ENCODE measurements at regions not wholly inside any gene's neighbourhood (a gene's known extent, or its start where the extent isn't known, plus 50 kb on each side); places are given as distances from the start of the nearest gene placed in this dataset.

GRCh38 chr19:31164791-31165251 is 184.4 kb downstream of the TSHZ3 start:
- Histone ChIP-seq H3K4me3 (no peak overlapping the region), H3K27ac (no peak overlapping the region), H3K9me3 (no peaks in the 10 kb centered on the region), H3K36me3 (no peaks in the 10 kb centered on the region), H3K27me3 (ENCODE audit: low read depth) (peaks cover 24% of the 10 kb centered on the region), H3K4me1 (no peaks in the 10 kb centered on the region)
- intact Hi-C loops (cut with DNase I): no loop called here
- no peak for ATAC-seq
- no peak for DNase-seq
- no peak for TF ChIP-seq CTCF (IDR thresholded peaks at IDR 0.05)

- no peak for ATAC-seq
- no peak overlapping the region for H3K4me3 ChIP-seq
Measured at GRCh38 chr19:31160336-31160926, 188.8 kb downstream of the TSHZ3 start.

DNA sequence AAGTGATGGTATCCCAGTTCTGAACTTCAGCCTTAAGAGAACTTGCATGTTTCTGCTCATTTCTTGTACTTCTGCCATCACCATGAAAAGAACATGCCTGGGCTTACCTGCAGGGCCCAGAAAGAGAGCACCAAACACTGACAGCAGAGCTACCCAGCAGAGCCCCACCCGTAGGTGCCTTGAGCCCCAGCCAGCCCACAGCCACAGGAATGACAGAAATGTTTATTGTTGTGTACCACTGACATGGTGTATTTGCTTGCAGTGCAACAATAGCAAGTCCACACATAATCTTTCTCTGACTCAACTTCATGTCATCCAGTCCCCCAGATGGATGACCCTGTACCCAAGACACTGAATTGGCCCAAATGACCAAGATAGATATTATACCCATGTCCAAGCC is 195.2 kb downstream of the TSHZ3 start:
- Histone ChIP-seq H3K27ac (no peak overlapping the region), H3K36me3 (no peaks in the 10 kb centered on the region), H3K4me1 (no peaks in the 10 kb centered on the region), H3K4me3 (no peak overlapping the region), H3K27me3 (ENCODE audit: low read depth) (no peaks in the 10 kb centered on the region), H3K9me3 (no peaks in the 10 kb centered on the region)
- intact Hi-C loops (cut with DNase I): no loop called here
- DNase-seq (no peak), ATAC-seq (no peak)
- TF ChIP-seq CTCF (IDR thresholded peaks at IDR 0.05): no peak

More at GRCh38 chr19:31160336-31160926, 188.8 kb downstream of the TSHZ3 start:
- intact Hi-C loops (cut with DNase I): no loop called here
- H3K9me3 ChIP-seq: no peaks in the 10 kb centered on the region
- no peaks in the 10 kb centered on the region for H3K4me1 ChIP-seq
- DNase-seq: no peak
- H3K27ac ChIP-seq: no peak overlapping the region
- H3K36me3 ChIP-seq: no peaks in the 10 kb centered on the region
- H3K27me3 ChIP-seq (ENCODE audit: low read depth): peaks cover 21% of the 10 kb centered on the region
- TF ChIP-seq CTCF (IDR thresholded peaks at IDR 0.05): no peak

DNA sequence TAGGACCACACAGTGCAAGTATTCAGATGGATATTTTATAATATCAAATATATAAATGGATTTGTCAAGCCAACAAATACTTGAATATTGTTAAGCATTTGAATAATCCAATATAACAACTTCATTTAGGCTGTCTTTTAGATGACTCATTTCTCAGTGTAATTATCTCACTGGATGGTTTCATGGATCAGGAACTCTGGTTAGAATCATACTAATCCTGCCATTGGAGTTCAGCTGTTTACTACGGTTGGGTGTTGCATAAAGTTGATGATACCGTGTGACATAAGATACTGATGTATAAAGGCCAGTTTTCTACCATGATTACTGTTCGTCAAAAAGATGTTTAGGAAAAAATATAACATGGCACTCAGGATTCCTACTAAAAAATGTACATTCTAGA is 196.3 kb downstream of the TSHZ3 start:
- intact Hi-C loops (cut with DNase I): no loop called here
- no peak for ATAC-seq

DNA sequence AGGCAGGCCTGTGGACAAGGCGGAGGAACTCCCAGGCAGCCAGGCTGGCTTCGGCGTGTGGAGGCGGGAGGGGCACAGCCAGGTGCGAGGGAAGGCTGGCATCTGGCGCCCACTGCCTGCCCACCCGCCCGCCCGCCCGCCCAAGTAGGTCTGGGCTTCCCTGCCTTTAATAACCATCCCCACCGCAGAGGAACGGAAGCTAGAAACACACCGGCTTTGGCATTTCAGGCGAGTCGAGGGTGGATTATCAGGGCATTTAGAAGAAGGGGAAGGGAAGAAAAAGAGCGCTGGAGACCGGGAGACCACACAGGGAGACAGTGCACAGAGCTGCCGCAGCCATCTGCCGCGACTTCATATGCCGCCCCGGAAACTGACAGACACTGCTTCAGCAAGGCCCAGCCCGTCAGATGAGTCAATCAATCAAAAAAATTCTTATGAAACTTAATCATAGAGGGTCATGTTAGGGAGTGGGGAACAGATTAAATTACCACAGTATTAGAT is 199.7 kb downstream of the TSHZ3 start:
- no peak for TF ChIP-seq CTCF (IDR thresholded peaks at IDR 0.05)
- DNase-seq (no peak), ATAC-seq (no peak)
- intact Hi-C loops (cut with DNase I): no loop called here
- H3K4me1 ChIP-seq: no peaks in the 10 kb centered on the region
- H3K36me3 ChIP-seq: no peaks in the 10 kb centered on the region
- no peak overlapping the region for H3K4me3 ChIP-seq
- no peak overlapping the region for H3K27ac ChIP-seq
- H3K27me3 ChIP-seq (ENCODE audit: low read depth): no peaks in the 10 kb centered on the region
- H3K9me3 ChIP-seq: no peaks in the 10 kb centered on the region

More for the DNA sequence above, 196.3 kb downstream of the TSHZ3 start:
- Histone ChIP-seq H3K9me3 (no peaks in the 10 kb centered on the region), H3K27ac (no peak overlapping the region), H3K27me3 (ENCODE audit: low read depth) (no peaks in the 10 kb centered on the region), H3K36me3 (no peaks in the 10 kb centered on the region), H3K4me1 (no peaks in the 10 kb centered on the region), H3K4me3 (no peak overlapping the region)
- TF ChIP-seq CTCF (IDR thresholded peaks at IDR 0.05): no peak
- DNase-seq: no peak
